Fibroblast of mammary gland (primary cell): ENCODE measurements at regions not wholly inside any gene's neighbourhood (a gene's known extent, or its start where the extent isn't known, plus 50 kb on each side); places are given as distances from the start of the nearest gene placed in this dataset.
A peak's percentile ranks its signal among the peaks of the same experiment; 100 is the strongest.
"Not testable (repeated sequence)": the region's sequence is repeated elsewhere in the genome, so short reads cannot be mapped to it uniquely, and the experiment has no call there.

Source experiments
- DNase-seq: peaks from one replicate; pipeline ENCODE4 v3.0.0-alpha.2; 2010; ENCODE audit warnings: low read depth
- H3K4me3 ChIP-seq: 2 replicates; pipeline ENCODE4 v1.5.1; 2011; ENCODE audit warnings: low read depth, mild to moderate bottlenecking, low read length, moderate library complexity; ENCODE audit not compliant: control insufficient read depth
- TF ChIP-seq, protein P1 (sequence below): conservative IDR thresholded peaks from 2 replicates; pipeline ENCODE4 v1.5.1; 2011; ENCODE audit warnings: low read depth, low read length, inconsistent platforms; ENCODE audit not compliant: control insufficient read depth, insufficient read depth

DNA sequence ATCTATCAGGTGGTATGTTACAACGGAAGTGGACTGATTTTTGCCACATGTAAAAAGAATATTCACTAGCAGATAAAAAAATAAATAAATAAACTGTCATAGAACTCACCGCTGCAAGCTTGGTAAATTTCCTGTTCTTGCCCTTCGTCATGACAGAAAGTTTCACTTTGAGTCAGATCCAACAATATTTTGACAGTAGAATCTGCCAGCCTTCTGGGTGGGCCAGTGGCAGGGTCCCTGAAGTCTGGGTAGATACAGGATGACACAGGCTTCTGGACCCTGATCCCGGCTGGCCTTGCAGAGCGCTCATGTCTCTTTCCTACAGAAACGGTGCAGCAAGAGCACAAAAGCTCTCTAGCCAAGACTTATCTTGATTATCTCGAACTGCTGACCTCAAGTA, 97.8 kb upstream of the PMAIP1 start:
- TF ChIP-seq, protein P1, sequence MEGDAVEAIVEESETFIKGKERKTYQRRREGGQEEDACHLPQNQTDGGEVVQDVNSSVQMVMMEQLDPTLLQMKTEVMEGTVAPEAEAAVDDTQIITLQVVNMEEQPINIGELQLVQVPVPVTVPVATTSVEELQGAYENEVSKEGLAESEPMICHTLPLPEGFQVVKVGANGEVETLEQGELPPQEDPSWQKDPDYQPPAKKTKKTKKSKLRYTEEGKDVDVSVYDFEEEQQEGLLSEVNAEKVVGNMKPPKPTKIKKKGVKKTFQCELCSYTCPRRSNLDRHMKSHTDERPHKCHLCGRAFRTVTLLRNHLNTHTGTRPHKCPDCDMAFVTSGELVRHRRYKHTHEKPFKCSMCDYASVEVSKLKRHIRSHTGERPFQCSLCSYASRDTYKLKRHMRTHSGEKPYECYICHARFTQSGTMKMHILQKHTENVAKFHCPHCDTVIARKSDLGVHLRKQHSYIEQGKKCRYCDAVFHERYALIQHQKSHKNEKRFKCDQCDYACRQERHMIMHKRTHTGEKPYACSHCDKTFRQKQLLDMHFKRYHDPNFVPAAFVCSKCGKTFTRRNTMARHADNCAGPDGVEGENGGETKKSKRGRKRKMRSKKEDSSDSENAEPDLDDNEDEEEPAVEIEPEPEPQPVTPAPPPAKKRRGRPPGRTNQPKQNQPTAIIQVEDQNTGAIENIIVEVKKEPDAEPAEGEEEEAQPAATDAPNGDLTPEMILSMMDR: no peak
- DNase-seq: no peak
- H3K4me3 ChIP-seq: no peak overlapping the region

DNA sequence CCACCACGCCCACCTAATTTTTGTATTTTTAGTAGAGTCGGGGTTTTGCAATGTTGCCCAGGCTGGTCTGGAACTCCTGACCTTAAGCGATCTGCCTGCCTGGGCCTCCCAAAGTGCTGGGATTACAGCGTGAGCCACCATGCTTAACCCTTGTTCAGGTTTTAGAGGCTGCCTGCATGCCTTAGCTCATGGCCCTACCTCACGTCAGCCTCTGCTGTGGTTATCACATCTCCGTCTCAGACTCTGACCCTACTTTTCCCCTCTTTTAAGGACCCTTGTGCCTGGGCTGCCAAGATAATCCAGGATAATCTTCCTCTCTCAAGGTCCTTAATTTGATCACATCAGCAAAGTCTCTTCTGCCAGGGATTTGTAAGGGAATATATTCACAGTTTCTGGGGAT, 98.2 kb upstream of the PMAIP1 start:
- TF ChIP-seq, protein P1: no peak

DNA sequence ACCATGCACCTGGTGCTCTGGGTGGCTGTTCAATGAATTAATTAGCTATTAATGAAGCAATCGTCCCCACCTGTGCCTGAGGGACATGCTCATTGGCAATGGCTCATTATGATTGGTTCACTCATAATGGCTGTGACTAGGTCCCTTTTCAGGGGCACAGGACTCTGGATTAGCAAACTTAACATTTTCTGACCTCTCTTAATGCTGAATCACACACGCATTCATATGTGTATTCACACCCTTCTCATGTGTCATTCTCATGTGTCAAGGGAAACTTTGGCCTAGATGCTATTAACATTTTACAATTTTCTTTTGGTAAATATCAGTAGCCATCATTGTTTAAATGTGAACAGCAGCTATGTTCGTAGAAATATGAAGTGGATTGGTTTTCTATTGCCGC, 98.9 kb upstream of the PMAIP1 start:
- DNase-seq: no peak
- TF ChIP-seq, protein P1: no peak
- no peak overlapping the region for H3K4me3 ChIP-seq

More for the DNA sequence above, 98.2 kb upstream of the PMAIP1 start:
- no peak overlapping the region for H3K4me3 ChIP-seq
- no peak for DNase-seq

DNA sequence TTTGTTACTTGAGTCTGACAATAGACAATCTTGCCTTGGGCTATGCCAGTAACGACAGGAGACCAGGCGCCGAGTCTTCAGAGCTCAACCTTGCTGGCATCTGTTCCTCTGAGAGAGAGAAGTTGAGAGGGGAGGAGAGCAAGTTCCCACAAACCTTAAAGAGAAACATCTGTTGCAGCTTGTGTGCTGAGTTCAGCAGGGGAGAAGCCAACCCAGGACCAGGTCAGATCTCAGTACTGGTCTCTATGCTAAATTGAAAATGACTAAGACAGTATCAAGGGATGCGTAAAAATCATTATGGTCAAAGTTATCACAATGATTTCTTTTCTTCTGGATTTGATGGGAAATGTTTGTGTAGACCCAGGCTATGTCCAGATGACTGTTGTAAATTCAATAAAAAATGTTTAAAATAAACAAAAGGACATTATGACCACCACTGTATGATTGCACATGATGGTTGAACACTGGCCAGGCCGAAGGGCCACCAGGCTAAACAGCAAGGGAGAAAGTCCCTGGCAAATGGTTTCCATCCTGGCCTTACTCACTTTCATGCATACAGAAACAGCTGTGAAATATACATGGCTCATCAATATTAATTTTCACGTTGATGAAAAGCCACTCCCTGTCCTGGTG, 100.3 kb upstream of the PMAIP1 start:
- no peak overlapping the region for H3K4me3 ChIP-seq
- peak; percentile 90 for DNase-seq
- TF ChIP-seq, protein P1: no peak

DNA sequence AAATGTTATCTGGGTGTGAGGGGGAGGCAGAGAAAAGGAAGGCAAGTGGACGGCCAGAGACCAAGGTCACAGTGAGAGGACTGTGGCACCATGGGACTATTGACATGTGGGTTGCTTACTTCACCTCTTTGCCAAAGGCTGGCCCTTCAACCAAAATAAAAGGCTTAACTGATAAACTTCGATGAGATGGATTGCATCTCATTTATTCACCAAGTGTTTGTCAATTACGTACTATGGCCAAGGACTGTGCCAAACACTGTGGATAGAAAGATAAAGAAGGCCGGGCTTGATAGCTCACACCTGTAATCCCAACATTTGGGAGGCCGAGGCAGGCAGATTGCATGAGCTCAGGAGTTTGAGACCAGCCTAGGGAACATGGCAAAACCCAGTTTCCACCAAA, 98.7 kb upstream of the CCBE1 start:
- TF ChIP-seq, protein P1: no peak
- DNase-seq: no peak
- no peak overlapping the region for H3K4me3 ChIP-seq

DNA sequence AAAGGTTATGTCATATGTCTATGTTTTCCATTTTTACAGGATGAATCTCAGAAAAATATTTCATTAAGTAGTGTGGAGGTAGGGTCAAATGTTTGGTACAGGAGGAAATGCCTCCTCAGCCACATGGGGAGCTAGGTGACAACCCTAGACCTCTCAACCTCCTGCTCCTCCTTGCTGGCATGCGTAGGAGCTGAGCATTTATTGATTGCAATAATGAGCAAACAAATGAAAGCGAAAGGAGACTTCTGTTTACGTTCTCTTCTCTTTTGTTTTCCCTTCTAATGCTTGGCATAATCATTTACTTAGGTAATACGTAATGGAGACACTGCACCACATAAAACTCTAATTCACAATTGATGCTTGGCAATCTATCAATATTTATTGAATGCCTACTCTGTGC, 95.1 kb upstream of the CCBE1 start:
- TF ChIP-seq, protein P1: no peak
- no peak overlapping the region for H3K4me3 ChIP-seq

DNA sequence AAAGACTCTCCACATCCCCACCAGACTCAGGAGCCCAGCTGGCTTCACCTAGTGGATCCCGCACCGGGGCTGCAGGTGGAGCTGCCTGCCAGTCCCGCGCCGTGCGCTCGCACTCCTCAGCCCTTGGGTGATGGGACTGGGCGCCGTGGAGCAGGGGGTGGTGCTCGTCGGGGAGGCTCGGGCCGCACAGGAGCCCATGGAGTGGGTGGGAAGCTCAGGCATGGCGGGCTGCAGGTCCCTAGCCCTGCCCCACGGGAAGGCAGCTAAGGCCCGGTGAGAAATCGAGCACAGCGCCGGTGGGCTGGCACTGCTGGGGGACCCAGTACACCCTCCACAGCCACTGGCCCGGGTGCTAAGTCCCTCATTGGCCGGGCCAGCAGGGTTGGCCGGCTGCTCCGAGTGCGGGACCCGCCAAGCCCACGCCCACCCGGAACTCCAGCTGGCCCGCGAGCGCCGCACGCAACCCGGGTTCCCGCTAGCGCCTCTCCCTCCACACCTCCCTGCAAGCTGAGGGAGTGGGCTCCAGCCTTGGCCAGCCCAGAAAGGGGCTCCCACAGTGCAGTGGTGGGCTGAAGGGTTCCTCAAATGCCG, 93.2 kb upstream of the CCBE1 start:
- not testable (repeated sequence) for DNase-seq, H3K4me3 ChIP-seq

More for the DNA sequence above, 95.1 kb upstream of the CCBE1 start:
- no peak for DNase-seq
